ENCODE measurements at regions not wholly inside any gene's neighbourhood (a gene's known extent, or its start where the extent isn't known, plus 50 kb on each side); places are given as distances from the start of the nearest gene placed in this dataset.

DNA sequence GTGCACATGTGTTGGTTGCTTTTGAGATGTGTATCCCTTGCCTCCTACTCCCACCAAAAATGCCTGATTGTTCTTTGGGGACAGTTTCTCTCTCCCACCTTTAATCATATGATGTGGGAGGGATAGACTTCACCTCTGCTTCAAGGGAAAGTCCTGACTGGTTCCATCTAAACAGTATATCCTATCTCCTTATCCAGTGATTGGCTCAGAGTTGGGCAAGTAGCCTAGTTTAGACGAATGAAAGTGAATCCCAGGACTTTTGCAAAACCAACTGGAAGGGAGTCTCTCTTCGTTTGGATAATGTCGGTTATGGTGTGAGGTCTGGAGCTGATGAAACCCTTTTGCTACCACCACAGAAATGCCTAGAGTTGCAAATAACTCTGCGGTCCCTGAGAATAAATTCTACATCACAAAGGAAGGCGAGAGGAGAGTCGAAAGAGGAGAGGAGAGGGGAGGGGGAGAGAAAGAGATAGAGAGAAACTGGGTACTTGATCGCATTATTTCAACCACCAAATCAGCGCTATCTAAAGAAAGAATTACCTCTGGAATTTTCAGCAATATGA, 77.1 kb upstream of the SALL1 start:
- TF ChIP-seq CTCF (IDR thresholded peaks at IDR 0.05; ENCODE audit: insufficient read depth, low read length) = no peak
- TF ChIP-seq GABPA (IDR thresholded peaks at IDR 0.05; ENCODE audit: low read depth) = no peak
- no peak for TF ChIP-seq REST (IDR thresholded peaks at IDR 0.05; ENCODE audit: insufficient replicate concordance, low read depth)
- no peak for TF ChIP-seq SPI1 (IDR thresholded peaks at IDR 0.05; ENCODE audit: borderline replicate concordance, low read depth)
- TF ChIP-seq POLR2AphosphoS5 (IDR thresholded peaks at IDR 0.05; ENCODE audit: low read depth) = no peak
- Histone ChIP-seq H3K27ac (replicated peaks) (no peak overlapping the region), H3K4me3 (replicated peaks; ENCODE audit: insufficient read depth, low read length) (no peak overlapping the region), H3K27me3 (ENCODE audit: insufficient read depth, poor library complexity, severe bottlenecking) (no peaks in the 10 kb centered on the region)
- DNase-seq (ENCODE audit: low read depth in 1 of 2, low spot score in 1 of 2) = no peak

DNA sequence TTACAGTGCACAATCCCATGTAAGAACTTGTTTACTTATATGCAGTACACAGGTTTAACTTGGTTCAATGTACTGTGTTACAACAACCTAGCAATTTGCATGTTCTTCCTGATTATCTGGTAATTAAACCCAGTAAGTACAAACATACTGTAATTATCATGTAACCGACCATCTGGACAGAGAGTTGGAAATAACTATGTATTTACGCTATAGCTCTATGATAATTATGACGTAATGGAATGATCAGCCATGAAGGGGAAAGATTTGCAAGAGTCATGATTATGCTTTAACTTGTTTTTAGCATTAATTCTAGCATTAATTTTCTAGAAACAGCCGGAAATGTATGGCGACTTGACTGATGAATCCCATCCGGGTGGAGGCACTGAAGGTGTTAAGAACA, 74.8 kb upstream of the SALL1 start:
- no peak overlapping the region for H3K4me3 ChIP-seq (replicated peaks; ENCODE audit: insufficient read depth, low read length)

More for the DNA sequence above, 74.8 kb upstream of the SALL1 start:
- TF ChIP-seq REST (IDR thresholded peaks at IDR 0.05; ENCODE audit: insufficient replicate concordance, low read depth) = no peak
- TF ChIP-seq GABPA (IDR thresholded peaks at IDR 0.05; ENCODE audit: low read depth) = no peak
- no peak for TF ChIP-seq CTCF (IDR thresholded peaks at IDR 0.05; ENCODE audit: insufficient read depth, low read length)
- no peak for TF ChIP-seq SPI1 (IDR thresholded peaks at IDR 0.05; ENCODE audit: borderline replicate concordance, low read depth)
- no peak for TF ChIP-seq POLR2AphosphoS5 (IDR thresholded peaks at IDR 0.05; ENCODE audit: low read depth)
- Histone ChIP-seq H3K27me3 (ENCODE audit: insufficient read depth, poor library complexity, severe bottlenecking) (no peaks in the 10 kb centered on the region), H3K27ac (replicated peaks) (no peak overlapping the region)
- DNase-seq (ENCODE audit: low read depth in 1 of 2, low spot score in 1 of 2) = no peak

Data from HL-60 (cell line).